GM19397 (cell line): ENCODE measurements at regions not wholly inside any gene's neighbourhood (a gene's known extent, or its start where the extent isn't known, plus 50 kb on each side); places are given as distances from the start of the nearest gene placed in this dataset.
"Not testable (repeated sequence)": the region's sequence is repeated elsewhere in the genome, so short reads cannot be mapped to it uniquely, and the experiment has no call there.

ENCODE experiments used
- ATAC-seq: cut with Tn5 transposase; IDR thresholded peaks from one replicate; pipeline ENCODE4 v1.9.1; 2021; ENCODE audit warnings: mild to moderate bottlenecking, moderate library complexity; ENCODE audit not compliant: unreplicated experiment

DNA sequence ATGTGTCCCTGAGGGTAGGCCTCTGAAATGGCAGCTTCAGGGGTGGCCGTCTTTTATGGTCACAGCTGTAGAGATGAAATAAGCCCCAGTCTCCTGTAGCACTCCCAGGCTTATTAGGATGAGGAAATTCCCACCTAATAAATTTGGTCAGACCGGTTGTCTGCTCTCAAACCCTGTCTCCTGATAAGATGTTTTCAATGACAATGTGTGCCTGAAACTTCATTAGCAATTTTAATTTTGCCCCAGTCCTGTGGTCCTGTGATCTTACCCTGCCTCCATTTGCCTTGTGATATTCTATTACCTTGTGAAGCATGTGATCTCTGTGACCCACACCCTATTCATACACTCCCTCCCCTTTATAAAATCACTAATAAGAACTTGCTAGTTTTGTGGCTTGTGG lies 736.1 kb upstream of the PCDH20 start:
- ATAC-seq = not testable (repeated sequence)

- no peak for ATAC-seq
Observed at GRCh38 chr13:62142048-62142447, 726.4 kb upstream of the PCDH20 start.

DNA sequence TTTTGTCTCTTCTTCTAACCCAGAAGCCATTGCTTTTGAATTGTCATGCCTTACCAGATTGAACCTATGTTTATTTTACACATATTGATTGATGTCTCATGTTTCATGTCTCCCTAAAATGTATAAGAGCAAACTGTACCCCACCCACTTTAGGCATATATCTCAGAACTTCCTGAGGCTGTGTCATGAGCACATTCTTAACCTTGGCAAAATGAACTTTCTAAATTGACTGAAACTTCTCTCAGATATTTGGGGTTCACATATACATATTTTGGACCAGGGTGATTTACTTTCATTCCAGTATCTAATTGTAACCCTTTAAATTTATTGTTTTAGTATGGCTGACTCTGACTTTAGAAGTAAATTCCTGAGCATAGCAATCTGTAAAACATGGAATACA lies 723.9 kb upstream of the PCDH20 start:
- ATAC-seq = no peak

- no peak for ATAC-seq
Observed at GRCh38 chr13:62137629-62138405, 722.2 kb upstream of the PCDH20 start.

GRCh38 chr13:62131604-62132003 lies 716.0 kb upstream of the PCDH20 start:
- ATAC-seq = no peak

DNA sequence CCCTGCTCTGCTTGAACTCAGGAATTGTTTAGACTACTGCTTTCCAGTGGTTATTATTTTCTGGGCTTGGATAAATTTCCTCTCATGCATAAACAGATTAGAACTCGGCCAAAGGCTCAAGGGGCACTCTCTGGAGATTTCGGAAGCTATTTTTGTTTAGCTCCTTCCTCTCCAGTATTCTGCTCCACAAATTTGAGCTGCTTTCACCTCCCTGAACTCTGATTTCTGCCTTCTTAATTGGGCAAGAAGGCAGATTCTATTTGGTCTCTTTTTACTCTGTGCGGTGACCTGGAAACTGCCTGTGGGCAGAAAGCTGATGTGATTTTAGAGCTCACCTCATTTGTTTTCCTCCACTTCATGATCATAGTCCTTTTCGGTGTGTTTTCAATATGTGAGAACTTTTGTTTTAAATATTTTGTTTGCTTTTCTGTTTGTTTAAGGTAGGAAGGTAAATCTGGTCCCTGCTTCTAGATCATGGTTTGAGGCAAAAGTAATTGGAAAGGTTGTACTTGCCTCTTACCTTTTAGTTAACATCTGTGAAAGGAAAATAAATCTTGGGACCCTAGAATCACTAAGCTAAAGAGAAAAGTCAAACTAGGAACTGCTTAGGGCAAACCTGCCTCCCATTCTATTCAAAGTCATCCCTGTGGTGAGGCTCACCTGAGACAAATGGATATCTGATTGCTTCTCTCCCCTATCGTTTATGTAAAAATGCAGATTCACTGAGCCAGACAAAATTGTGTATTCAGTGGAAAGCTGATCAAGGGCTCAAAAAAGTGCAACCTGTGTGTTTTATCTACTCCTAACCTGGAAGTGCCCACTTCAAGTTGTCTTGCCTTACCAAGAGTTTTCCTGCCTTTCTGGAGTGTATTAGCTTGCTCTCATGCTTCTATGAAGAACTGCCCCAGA lies 714.7 kb upstream of the PCDH20 start:
- ATAC-seq = no peak

DNA sequence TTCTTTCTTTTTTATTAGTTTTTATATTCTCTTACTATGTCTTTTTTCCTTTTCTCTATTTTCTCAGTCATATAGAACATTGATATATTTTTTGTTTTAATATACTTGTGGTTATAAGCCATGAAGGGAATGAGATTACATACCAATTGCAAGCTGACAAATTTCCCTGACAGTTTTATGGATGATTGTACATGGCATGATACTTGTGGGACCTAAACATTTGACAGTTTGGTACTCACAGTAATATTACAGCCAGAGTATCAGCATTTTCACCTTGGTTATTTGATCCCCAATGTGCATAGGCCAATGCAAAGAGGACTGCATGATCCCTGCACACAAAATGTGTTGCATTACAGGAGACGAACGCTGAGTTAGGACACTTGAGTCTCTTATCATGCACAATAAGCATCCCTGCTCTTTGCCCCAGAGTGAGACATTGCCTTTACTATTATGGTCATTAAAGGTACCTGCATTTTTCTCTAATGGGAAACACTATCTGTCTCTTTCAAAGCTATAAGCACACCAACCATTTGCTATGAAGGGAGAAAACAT lies 713.4 kb upstream of the PCDH20 start:
- ATAC-seq = no peak

- ATAC-seq = no peak
Observed at GRCh38 chr13:62126400-62126799, 710.8 kb upstream of the PCDH20 start.

GRCh38 chr13:62125451-62125850 lies 709.8 kb upstream of the PCDH20 start:
- ATAC-seq = no peak

DNA sequence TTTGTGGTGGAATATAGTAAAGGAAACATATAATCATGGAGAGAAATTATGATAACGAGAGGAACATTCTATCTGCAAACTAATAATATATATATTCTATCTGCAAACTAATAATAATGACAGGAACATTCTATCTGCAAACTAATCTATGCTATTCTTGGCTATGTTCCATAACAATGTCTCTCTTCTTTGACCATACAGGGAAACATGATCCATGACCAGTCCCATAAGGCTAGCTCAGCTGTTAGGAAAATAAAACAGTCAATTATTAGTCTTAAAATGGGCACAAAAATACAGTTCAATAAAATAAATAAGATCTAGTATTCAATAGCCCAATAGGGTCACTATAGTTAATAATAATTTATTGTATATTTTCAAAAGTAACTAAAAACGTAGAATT lies 707.8 kb upstream of the PCDH20 start:
- no peak for ATAC-seq

DNA sequence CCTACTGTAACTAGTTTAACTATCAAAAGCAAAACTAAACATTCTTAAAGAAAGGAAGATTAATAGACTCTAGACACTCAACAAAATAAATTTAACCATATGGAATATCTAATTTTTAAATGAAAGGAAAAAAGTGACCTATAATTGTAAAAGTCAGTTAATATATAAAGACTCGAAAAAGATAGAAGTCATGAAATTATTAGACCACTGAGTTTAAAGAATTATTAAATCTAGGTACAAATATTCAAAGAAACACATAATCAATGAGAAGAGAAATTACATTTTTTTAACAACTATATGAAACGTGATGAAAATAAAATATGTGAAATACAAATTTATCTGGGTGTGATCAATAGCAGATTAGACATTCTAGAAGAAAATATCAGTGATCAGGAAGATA lies 706.8 kb upstream of the PCDH20 start:
- ATAC-seq = no peak

GRCh38 chr13:62119739-62120700 lies 704.4 kb upstream of the PCDH20 start:
- ATAC-seq = no peak

DNA sequence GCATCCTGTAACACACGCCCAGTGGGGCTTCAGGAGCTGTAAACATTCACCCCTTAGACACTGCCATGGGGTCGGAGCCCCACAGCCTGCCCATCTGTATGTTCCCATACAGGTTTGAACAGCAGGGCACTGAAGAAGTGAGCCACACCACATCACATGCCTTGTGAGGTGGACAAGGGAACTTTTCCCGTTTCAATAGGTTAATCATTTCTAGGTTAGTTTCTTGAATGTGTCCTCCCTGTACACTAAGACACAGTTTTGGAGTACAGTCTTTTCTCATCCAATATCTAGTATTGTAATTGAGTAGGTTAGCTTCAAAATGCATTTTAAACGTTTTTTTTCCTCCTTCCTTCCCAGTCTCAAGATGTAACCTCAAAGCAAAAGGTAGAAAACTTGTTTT lies 700.2 kb upstream of the PCDH20 start:
- ATAC-seq = no peak

- ATAC-seq = no peak
Observed at GRCh38 chr13:62113179-62113578, 697.5 kb upstream of the PCDH20 start.

GRCh38 chr13:62110079-62110478 lies 694.4 kb upstream of the PCDH20 start:
- no peak for ATAC-seq

DNA sequence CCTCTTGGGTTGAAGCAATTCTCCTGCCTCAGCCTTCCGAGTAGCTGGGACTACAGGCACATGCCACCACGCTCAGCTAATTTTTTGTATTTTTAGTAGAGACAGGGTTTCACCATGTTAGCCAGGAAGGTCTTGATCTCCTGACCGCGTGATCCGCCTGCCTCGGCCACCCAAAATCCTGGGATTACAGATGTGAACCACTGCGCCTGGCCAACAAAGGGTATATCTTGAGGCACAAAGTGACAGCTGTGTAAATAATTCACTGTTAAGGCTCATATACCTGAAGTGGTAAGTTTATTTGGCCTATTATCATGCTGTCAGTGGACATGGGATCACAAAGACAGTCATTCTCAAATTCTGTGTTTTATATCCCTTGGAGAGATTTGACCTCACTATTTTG lies 688.5 kb upstream of the PCDH20 start:
- not testable (repeated sequence) for ATAC-seq

DNA sequence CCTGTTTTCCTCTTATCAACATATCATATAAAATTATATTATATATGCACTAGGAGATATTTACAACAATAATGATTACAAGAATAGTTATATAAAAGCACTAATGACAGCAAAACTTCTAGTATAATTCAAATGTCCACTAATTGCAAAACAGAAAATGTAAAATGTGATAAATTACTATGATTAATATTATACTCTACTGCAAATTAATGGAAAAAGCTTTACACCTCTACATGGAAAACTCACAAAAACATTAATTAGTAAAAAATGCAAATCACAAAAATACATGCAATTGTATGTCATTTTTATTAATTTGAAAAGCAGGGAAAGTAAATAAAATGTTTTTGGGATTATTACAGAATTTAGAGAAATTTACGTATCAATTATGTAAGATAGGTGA lies 681.0 kb upstream of the PCDH20 start:
- ATAC-seq = no peak

GRCh38 chr13:62094932-62095331 lies 679.3 kb upstream of the PCDH20 start:
- no peak for ATAC-seq

GRCh38 chr13:62093984-62094780 lies 678.5 kb upstream of the PCDH20 start:
- ATAC-seq = no peak

- ATAC-seq = no peak
Observed at GRCh38 chr13:62092949-62093348, 677.3 kb upstream of the PCDH20 start.
